HCT116 (cell line): ENCODE measurements at regions not wholly inside any gene's neighbourhood (a gene's known extent, or its start where the extent isn't known, plus 50 kb on each side); places are given as distances from the start of the nearest gene placed in this dataset.

Source experiments
- ATAC-seq: fragments of 200-7000 bp; cut with Tn5 transposase; 2 replicates; pipeline ENCODE4 v1.9.1; 2020; ENCODE audit warnings: mild to moderate bottlenecking, moderate library complexity
- BruUV-seq: library from RNA; stranded (reverse); fragments of 400-500 nt; replicated peaks from 2 replicates; lab custom pipeline; 2021; lab: Mats Ljungman, UMichigan
- CTCF ChIA-PET: fragments of 300-600 bp; sonication (Branson Sonifier 250); formaldehyde crosslinking; loops from one replicate; lab custom pipeline; 2021; ENCODE audit warnings: antibody characterized with exemption; lab: Charles Lee
- POLR2A ChIA-PET: fragments of 300-600, 350-600 bp; sonication (Branson Sonifier 250); formaldehyde crosslinking; loops from one replicate; lab custom pipeline; 2021; ENCODE audit warnings: antibody characterized with exemption; lab: Charles Lee
- RAD21 ChIA-PET, 2 experiments: fragments of 300-600 bp; sonication (Branson Sonifier 250); formaldehyde crosslinking; loops; one replicate each; lab custom pipeline; 2023; ENCODE audit warnings: low total read pairs in 2 of 2; ENCODE audit not compliant: uncharacterized antibody in 2 of 2, unreplicated experiment in 2 of 2, low non-redundant PET in 1 of 2; lab: Charles Lee
- DNase-seq: peaks from one replicate; pipeline ENCODE4 v3.0.0-alpha.2; 2010; ENCODE audit warnings: low read depth, low spot score
- H2AFZ ChIP-seq: fragments of 200-600 bp; shearing (Covaris generic), sonication (generic); 2 replicates; pipeline ENCODE4 v1.6.1; 2017; ENCODE audit warnings: low read depth, mixed run types, mixed read lengths, antibody characterized with exemption, low read length; ENCODE audit not compliant: poor library complexity, severe bottlenecking
- H3K27ac ChIP-seq: 2 replicates; pipeline ENCODE4 v1.5.1; 2012; ENCODE audit warnings: low read depth, low read length
- H3K27me3 ChIP-seq: fragments of 200-600 bp; sonication (generic); 2 replicates; pipeline ENCODE4 v1.6.1; 2016; ENCODE audit warnings: mixed run types, low read length, mixed read lengths; ENCODE audit not compliant: insufficient read depth
- H3K36me3 ChIP-seq, 2 experiments: fragments of 200-500 bp in 1 of 2; fragments of 200-600 bp in 1 of 2; sonication (Bioruptor generic) in 1 of 2; sonication (generic) in 1 of 2; 2 replicates each; pipeline versions ENCODE4 v1.5.1 to v1.6.1; 2014 to 2016; ENCODE audit warnings: low read length in 2 of 2, inconsistent platforms in 1 of 2, mixed read lengths in 1 of 2, mixed run types in 1 of 2; ENCODE audit not compliant: insufficient read depth in 2 of 2, control insufficient read depth in 1 of 2
- H3K4me1 ChIP-seq, 2 experiments: fragments of 200-600 bp in 1 of 2; sonication (generic) in 1 of 2; 2 replicates each; pipeline versions ENCODE4 v1.5.1 to v1.6.1; 2012 to 2017; ENCODE audit warnings: low read length in 2 of 2, inconsistent platforms in 1 of 2, mild to moderate bottlenecking in 1 of 2, mixed read lengths in 1 of 2, mixed run types in 1 of 2, moderate library complexity in 1 of 2; ENCODE audit not compliant: insufficient read depth in 2 of 2, control insufficient read depth in 1 of 2
- H3K4me2 ChIP-seq: fragments of 200-600 bp; sonication (generic); 2 replicates; pipeline ENCODE4 v1.6.1; 2017; ENCODE audit warnings: mixed run types, low read length, mixed read lengths
- H3K4me3 ChIP-seq, 2 experiments: fragments of 200-600 bp in 1 of 2; sonication (generic) in 1 of 2; replicated peaks in 1 of 2; 2 replicates each; pipeline ENCODE4 v1.5.1; 2011 to 2016; ENCODE audit warnings: low read length in 2 of 2, control low read depth in 1 of 2, low read depth in 1 of 2, mild to moderate bottlenecking in 1 of 2, mixed read lengths in 1 of 2, mixed run types in 1 of 2
- H3K79me2 ChIP-seq: fragments of 200-600 bp; sonication (generic); 2 replicates; pipeline ENCODE4 v1.6.1; 2017; ENCODE audit warnings: mild to moderate bottlenecking, mixed run types, low read length, moderate library complexity, mixed read lengths; ENCODE audit not compliant: insufficient read depth
- H3K9ac ChIP-seq: fragments of 200-600 bp; sonication (generic); 2 replicates; pipeline ENCODE4 v1.6.1; 2016; ENCODE audit warnings: low read length, mixed read lengths
- H3K9me2 ChIP-seq: fragments of 200-600 bp; sonication (generic), shearing (Covaris generic); 2 replicates; pipeline ENCODE4 v1.6.1; 2017; ENCODE audit warnings: mixed run types, mild to moderate bottlenecking, moderate library complexity; ENCODE audit not compliant: insufficient read depth
- H3K9me3 ChIP-seq, 2 experiments: fragments of 200-500 bp in 1 of 2; fragments of 200-600 bp in 1 of 2; sonication (Bioruptor generic) in 1 of 2; sonication (generic) in 1 of 2; 2 replicates each; pipeline ENCODE4 v1.6.1; 2014 to 2017; ENCODE audit warnings: low read length in 2 of 2, mixed read lengths in 2 of 2, inconsistent platforms in 1 of 2, low read depth in 1 of 2, mild to moderate bottlenecking in 1 of 2, mixed run types in 1 of 2, moderate library complexity in 1 of 2; ENCODE audit not compliant: control insufficient read depth in 1 of 2, insufficient read depth in 1 of 2
- H4K20me1 ChIP-seq: fragments of 200-600 bp; sonication (generic), shearing (Covaris generic); 2 replicates; pipeline ENCODE4 v1.6.1; 2017; ENCODE audit warnings: mixed run types, mild to moderate bottlenecking, moderate library complexity; ENCODE audit not compliant: insufficient read depth
- CBX3 ChIP-seq: IDR thresholded peaks from 2 replicates; pipeline ENCODE4 v1.6.1; 2012; ENCODE audit warnings: low read depth
- EGR1 ChIP-seq: IDR thresholded peaks from 2 replicates; pipeline ENCODE4 v1.6.1; 2012; ENCODE audit warnings: low read depth
- ELF1 ChIP-seq: IDR thresholded peaks from 2 replicates; pipeline ENCODE4 v1.6.1; 2012; ENCODE audit warnings: low read depth, borderline replicate concordance
- EZH2 ChIP-seq: fragments of 200-600 bp; sonication (generic); IDR thresholded peaks from 2 replicates; pipeline ENCODE4 v1.6.1; 2017; ENCODE audit warnings: antibody characterized with exemption, mixed run types
- EZH2phosphoT487 ChIP-seq: fragments of 200-600 bp; IDR thresholded peaks from 2 replicates; pipeline ENCODE4 v1.6.1; 2018; ENCODE audit warnings: antibody characterized with exemption, borderline replicate concordance
- JUND ChIP-seq: IDR thresholded peaks from 2 replicates; pipeline ENCODE4 v1.6.1; 2012
- RAD21 ChIP-seq: IDR thresholded peaks from 2 replicates; pipeline ENCODE4 v1.6.1; 2012; ENCODE audit warnings: low read depth, mild to moderate bottlenecking
- SP1 ChIP-seq: IDR thresholded peaks from 2 replicates; pipeline ENCODE4 v1.6.1; 2012; ENCODE audit warnings: low read depth
- SRF ChIP-seq: IDR thresholded peaks from 2 replicates; pipeline ENCODE4 v1.6.1; 2012; ENCODE audit warnings: low read depth
- YY1 ChIP-seq: IDR thresholded peaks from 2 replicates; pipeline ENCODE4 v1.6.1; 2011; ENCODE audit warnings: low read length, low read depth, moderate library complexity, mild to moderate bottlenecking; ENCODE audit not compliant: insufficient replicate concordance; ENCODE audit errors: extremely low read depth
- intact Hi-C: fragments of 100-400 bp; cut with micrococcal nuclease; formaldehyde crosslinking; loops from 2 replicates; pipeline ENCODE4 v1.10.0; 2022
- TF ChIP-seq, protein P1 (sequence below): IDR thresholded peaks from 2 replicates; pipeline ENCODE4 v1.6.1; 2012; ENCODE audit warnings: low read depth
- TF ChIP-seq, protein P2 (sequence below): IDR thresholded peaks from 2 replicates; pipeline ENCODE4 v1.6.1; 2012
- TF ChIP-seq, protein P3 (sequence below), 3 experiments: fragments of 200-600 bp in 1 of 3; sonication (generic) in 1 of 3; IDR thresholded peaks in 2 of 3; conservative IDR thresholded peaks in 1 of 3; 2 replicates each; pipeline ENCODE4 v1.5.1; 2012 to 2017; ENCODE audit warnings: low read depth in 2 of 3, low read length in 2 of 3, antibody characterized with exemption in 1 of 3, borderline replicate concordance in 1 of 3, control low read depth in 1 of 3, mild to moderate bottlenecking in 1 of 3, mixed read lengths in 1 of 3, mixed run types in 1 of 3, moderate library complexity in 1 of 3; ENCODE audit not compliant: insufficient read depth in 1 of 3
- TF ChIP-seq, protein P4 (sequence below): IDR thresholded peaks from 2 replicates; pipeline ENCODE4 v1.6.1; 2011; ENCODE audit warnings: mild to moderate bottlenecking, low read length, moderate library complexity; ENCODE audit not compliant: insufficient replicate concordance; ENCODE audit errors: extremely low read depth

DNA sequence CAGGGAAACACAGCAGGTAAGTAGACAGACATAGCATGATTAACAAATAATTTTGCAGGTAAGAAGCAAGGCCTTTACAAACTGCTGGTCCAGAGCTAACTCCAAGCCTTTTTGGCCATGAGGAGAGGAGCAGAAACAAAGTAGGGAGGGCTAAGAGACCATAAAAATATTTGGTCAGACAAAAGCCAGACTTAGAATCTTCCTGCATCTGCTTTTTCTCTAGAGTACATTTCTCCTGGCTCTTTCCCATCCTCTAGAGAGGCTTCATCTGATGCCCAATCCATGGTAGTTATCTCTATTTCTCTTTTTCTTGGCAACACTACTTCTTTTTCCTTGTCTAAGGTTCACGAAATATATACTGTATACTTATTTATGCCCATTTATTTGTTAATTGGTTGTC, 577.1 kb downstream of the PIK3C3 start:
- Histone ChIP-seq H3K9me3 (peaks cover 18 to 27% of the 10 kb centered on the region in 2 experiments; a peak in 2 of 4 replicates), H3K9me2 (no peaks in the 10 kb centered on the region), H4K20me1 (no peaks in the 10 kb centered on the region), H2AFZ (no peak overlapping the region), H3K4me1 (no peaks in the 10 kb centered on the region), H3K27ac (no peak overlapping the region), H3K27me3 (no peaks in the 10 kb centered on the region), H3K36me3 (no peaks in the 10 kb centered on the region), H3K4me3 (no peak overlapping the region), H3K79me2 (no peaks in the 10 kb centered on the region), H3K9ac (no peak overlapping the region), H3K4me2 (no peak overlapping the region)
- intact Hi-C loops: no loop called here
- ChIA-PET RAD21 (no interaction called here), POLR2A (no interaction called here), CTCF (no interaction called here)
- ATAC-seq (no peak), DNase-seq (no peak)
- no TSS peak for BruUV-seq
- no peak for TF ChIP-seq EZH2phosphoT487
- TF ChIP-seq, protein P1, sequence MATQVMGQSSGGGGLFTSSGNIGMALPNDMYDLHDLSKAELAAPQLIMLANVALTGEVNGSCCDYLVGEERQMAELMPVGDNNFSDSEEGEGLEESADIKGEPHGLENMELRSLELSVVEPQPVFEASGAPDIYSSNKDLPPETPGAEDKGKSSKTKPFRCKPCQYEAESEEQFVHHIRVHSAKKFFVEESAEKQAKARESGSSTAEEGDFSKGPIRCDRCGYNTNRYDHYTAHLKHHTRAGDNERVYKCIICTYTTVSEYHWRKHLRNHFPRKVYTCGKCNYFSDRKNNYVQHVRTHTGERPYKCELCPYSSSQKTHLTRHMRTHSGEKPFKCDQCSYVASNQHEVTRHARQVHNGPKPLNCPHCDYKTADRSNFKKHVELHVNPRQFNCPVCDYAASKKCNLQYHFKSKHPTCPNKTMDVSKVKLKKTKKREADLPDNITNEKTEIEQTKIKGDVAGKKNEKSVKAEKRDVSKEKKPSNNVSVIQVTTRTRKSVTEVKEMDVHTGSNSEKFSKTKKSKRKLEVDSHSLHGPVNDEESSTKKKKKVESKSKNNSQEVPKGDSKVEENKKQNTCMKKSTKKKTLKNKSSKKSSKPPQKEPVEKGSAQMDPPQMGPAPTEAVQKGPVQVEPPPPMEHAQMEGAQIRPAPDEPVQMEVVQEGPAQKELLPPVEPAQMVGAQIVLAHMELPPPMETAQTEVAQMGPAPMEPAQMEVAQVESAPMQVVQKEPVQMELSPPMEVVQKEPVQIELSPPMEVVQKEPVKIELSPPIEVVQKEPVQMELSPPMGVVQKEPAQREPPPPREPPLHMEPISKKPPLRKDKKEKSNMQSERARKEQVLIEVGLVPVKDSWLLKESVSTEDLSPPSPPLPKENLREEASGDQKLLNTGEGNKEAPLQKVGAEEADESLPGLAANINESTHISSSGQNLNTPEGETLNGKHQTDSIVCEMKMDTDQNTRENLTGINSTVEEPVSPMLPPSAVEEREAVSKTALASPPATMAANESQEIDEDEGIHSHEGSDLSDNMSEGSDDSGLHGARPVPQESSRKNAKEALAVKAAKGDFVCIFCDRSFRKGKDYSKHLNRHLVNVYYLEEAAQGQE: no peak
- TF ChIP-seq, protein P2, sequence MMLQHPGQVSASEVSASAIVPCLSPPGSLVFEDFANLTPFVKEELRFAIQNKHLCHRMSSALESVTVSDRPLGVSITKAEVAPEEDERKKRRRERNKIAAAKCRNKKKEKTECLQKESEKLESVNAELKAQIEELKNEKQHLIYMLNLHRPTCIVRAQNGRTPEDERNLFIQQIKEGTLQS: no peak
- TF ChIP-seq EZH2: no peak
- no peak for TF ChIP-seq YY1
- no peak for TF ChIP-seq SP1
- no peak for TF ChIP-seq CBX3
- TF ChIP-seq EGR1: no peak
- TF ChIP-seq ELF1: no peak
- TF ChIP-seq RAD21: no peak
- TF ChIP-seq SRF: no peak
- TF ChIP-seq, protein P3, sequence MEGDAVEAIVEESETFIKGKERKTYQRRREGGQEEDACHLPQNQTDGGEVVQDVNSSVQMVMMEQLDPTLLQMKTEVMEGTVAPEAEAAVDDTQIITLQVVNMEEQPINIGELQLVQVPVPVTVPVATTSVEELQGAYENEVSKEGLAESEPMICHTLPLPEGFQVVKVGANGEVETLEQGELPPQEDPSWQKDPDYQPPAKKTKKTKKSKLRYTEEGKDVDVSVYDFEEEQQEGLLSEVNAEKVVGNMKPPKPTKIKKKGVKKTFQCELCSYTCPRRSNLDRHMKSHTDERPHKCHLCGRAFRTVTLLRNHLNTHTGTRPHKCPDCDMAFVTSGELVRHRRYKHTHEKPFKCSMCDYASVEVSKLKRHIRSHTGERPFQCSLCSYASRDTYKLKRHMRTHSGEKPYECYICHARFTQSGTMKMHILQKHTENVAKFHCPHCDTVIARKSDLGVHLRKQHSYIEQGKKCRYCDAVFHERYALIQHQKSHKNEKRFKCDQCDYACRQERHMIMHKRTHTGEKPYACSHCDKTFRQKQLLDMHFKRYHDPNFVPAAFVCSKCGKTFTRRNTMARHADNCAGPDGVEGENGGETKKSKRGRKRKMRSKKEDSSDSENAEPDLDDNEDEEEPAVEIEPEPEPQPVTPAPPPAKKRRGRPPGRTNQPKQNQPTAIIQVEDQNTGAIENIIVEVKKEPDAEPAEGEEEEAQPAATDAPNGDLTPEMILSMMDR (IDR thresholded peaks at IDR 0.05 in 2 of 3, conservative IDR thresholded peaks at IDR 0.05 in 1 of 3; ENCODE audit: borderline replicate concordance in 1 of 3, insufficient read depth in 1 of 3, low read depth in 2 of 3, low read length in 2 of 3): no peak
- TF ChIP-seq, protein P4, sequence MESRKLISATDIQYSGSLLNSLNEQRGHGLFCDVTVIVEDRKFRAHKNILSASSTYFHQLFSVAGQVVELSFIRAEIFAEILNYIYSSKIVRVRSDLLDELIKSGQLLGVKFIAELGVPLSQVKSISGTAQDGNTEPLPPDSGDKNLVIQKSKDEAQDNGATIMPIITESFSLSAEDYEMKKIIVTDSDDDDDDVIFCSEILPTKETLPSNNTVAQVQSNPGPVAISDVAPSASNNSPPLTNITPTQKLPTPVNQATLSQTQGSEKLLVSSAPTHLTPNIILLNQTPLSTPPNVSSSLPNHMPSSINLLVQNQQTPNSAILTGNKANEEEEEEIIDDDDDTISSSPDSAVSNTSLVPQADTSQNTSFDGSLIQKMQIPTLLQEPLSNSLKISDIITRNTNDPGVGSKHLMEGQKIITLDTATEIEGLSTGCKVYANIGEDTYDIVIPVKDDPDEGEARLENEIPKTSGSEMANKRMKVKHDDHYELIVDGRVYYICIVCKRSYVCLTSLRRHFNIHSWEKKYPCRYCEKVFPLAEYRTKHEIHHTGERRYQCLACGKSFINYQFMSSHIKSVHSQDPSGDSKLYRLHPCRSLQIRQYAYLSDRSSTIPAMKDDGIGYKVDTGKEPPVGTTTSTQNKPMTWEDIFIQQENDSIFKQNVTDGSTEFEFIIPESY: no peak
- no peak for TF ChIP-seq JUND
